ENCODE measurements at regions not wholly inside any gene's neighbourhood (a gene's known extent, or its start where the extent isn't known, plus 50 kb on each side); places are given as distances from the start of the nearest gene placed in this dataset.

DNA sequence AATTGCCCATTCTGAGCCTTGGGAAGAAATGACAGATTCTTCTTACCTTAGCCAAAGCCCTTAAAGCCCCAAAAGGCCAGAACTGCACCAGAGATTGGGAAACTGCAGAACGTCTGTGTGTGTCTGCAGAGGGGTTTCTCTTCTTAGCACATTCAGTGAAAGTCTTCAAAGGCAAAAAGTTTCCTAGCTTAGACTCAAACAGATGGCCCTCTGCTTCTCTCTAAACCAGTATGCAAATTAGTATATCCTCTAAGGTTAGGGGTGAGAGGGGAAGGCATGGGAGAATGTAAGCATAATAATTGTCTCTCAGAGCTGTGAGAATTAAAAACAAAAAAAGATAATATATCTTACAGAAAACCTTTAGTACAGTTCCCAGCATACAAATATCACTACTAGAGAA, 334.0 kb upstream of the MCTP2 start:
- Mint-ChIP-seq H3K4me3 (no peak overlapping the region), H3K4me1 (no peaks in the 10 kb centered on the region), H3K27me3 (ENCODE audit: low read depth) (no peaks in the 10 kb centered on the region), H3K27ac (no peak overlapping the region), H3K9me3 (no peaks in the 10 kb centered on the region), H3K36me3 (no peaks in the 10 kb centered on the region)
- ChIA-PET CTCF (interaction anchor here (0.8 kb wide), 1 partner anchor 78 kb away, joined by 5 read pairs; no protein-coding TSS in a partner anchor), POLR2A (no interaction called here)
- ATAC-seq, result no peak
- no peak for DNase-seq (ENCODE audit: low spot score)
- TF ChIP-seq IRF2 (CRISPR knock-in tag; IDR thresholded peaks at IDR 0.05; ENCODE audit: borderline replicate concordance, low read depth) (no peak), MLX (CRISPR knock-in tag; IDR thresholded peaks at IDR 0.05) (no peak), GRHL2 (CRISPR knock-in tag; IDR thresholded peaks at IDR 0.05; ENCODE audit: insufficient replicate concordance, severe bottlenecking) (no peak)

DNA sequence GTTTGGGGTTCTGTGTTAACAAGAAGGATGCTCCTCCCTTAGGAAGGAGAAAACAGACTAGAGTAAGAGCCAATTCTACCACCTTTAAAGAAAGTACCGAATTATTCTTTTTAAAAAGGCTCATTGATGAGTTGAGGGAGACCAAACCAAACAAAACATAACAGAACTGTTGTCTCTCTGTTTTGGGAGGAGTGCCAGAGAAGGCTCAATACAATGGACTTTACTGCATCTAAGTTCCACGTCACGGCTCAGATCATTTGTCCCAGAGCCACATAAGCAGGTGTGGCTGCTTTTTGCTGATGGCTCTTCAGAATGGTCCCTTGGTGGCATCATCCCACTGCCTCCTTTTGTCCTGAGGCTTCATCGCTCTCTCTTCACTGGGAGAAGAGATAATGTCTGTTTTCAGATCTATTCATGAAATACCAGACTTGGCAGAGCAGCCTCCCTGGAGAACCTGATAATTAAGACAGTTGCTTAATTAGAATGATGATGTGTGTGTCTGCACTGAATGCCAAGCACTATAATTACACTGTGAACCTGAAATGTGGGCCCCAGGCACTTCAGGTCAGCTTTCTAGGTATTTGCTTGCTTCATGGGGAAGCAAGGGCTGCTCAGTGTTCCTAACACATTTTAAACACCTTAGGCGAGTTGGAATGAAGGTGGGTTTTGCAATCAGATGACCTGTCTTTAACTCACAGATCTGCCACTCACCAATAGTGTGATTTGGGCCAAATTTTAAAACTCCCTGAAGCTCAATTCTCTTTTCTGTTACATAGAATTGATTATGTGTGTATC, 335.2 kb upstream of the MCTP2 start:
- Mint-ChIP-seq H3K36me3 (no peaks in the 10 kb centered on the region), H3K4me1 (no peaks in the 10 kb centered on the region)
- POLR2A ChIA-PET, result no interaction called here

GRCh38 chr15:93894438-93895036, 336.8 kb upstream of the MCTP2 start:
- TF ChIP-seq RORB (CRISPR knock-in tag; IDR thresholded peaks at IDR 0.05), result no peak
- TF ChIP-seq SP1 (CRISPR knock-in tag; conservative IDR thresholded peaks at IDR 0.05), result no peak
- TF ChIP-seq CBFB (CRISPR knock-in tag; IDR thresholded peaks at IDR 0.05; ENCODE audit: low read depth), result no peak
- H3K4me3 Mint-ChIP-seq, result no peak overlapping the region
- POLR2A ChIA-PET, result no interaction called here
- no peak overlapping the region for H3K27ac Mint-ChIP-seq
- peaks cover 3% of the 10 kb centered on the region; the same call in 1 of the 2 replicates for H3K4me1 Mint-ChIP-seq
- H3K36me3 Mint-ChIP-seq, result no peaks in the 10 kb centered on the region
- CTCF ChIA-PET, result no interaction called here
- DNase-seq (ENCODE audit: low spot score) (no peak), ATAC-seq (no peak)
- H3K27me3 Mint-ChIP-seq (ENCODE audit: low read depth), result no peaks in the 10 kb centered on the region
- H3K9me3 Mint-ChIP-seq, result no peaks in the 10 kb centered on the region

More for the DNA sequence above, 335.2 kb upstream of the MCTP2 start:
- Mint-ChIP-seq H3K27me3 (ENCODE audit: low read depth) (no peaks in the 10 kb centered on the region), H3K4me3 (no peak overlapping the region), H3K9me3 (no peaks in the 10 kb centered on the region), H3K27ac (no peak overlapping the region)
- CTCF ChIA-PET, result no interaction called here
- TF ChIP-seq TCF7 (CRISPR knock-in tag; IDR thresholded peaks at IDR 0.05; ENCODE audit: low read depth) (no peak), ZNF232 (CRISPR knock-in tag; IDR thresholded peaks at IDR 0.05) (no peak), NR1H2 (CRISPR knock-in tag; IDR thresholded peaks at IDR 0.05) (no peak)
- ATAC-seq, result no peak
- DNase-seq (ENCODE audit: low spot score), result no peak

- Mint-ChIP-seq H3K27ac (no peak overlapping the region), H3K9me3 (no peaks in the 10 kb centered on the region), H3K27me3 (ENCODE audit: low read depth) (no peaks in the 10 kb centered on the region; the same call in 1 of the 2 replicates), H3K4me1 (peaks cover 22% of the 10 kb centered on the region), H3K36me3 (no peaks in the 10 kb centered on the region), H3K4me3 (no peak overlapping the region)
- ATAC-seq (no peak), DNase-seq (ENCODE audit: low spot score) (no peak)
- POLR2A ChIA-PET, result no interaction called here
- CTCF ChIA-PET, result no interaction called here
- TF ChIP-seq FOXK1 (CRISPR knock-in tag; IDR thresholded peaks at IDR 0.05) (no peak), TEAD1 (CRISPR knock-in tag; IDR thresholded peaks at IDR 0.05) (no peak), RORB (CRISPR knock-in tag; IDR thresholded peaks at IDR 0.05) (no peak), PREB (CRISPR knock-in tag; IDR thresholded peaks at IDR 0.05; ENCODE audit: borderline replicate concordance) (no peak), CREB1 (CRISPR knock-in tag; IDR thresholded peaks at IDR 0.05) (no peak), NFYB (CRISPR knock-in tag; conservative IDR thresholded peaks at IDR 0.05; ENCODE audit: low read depth) (no peak), SMAD3 (CRISPR knock-in tag; IDR thresholded peaks at IDR 0.05; ENCODE audit: borderline replicate concordance) (no peak), RELA (CRISPR knock-in tag; IDR thresholded peaks at IDR 0.05; ENCODE audit: borderline replicate concordance) (no peak), TP53 (CRISPR knock-in tag; IDR thresholded peaks at IDR 0.05) (no peak), E2F5 (CRISPR knock-in tag; IDR thresholded peaks at IDR 0.05) (no peak), OVOL2 (CRISPR knock-in tag; IDR thresholded peaks at IDR 0.05; ENCODE audit: borderline replicate concordance) (no peak), ZSCAN18 (CRISPR knock-in tag; IDR thresholded peaks at IDR 0.05) (no peak), NR2C2 (CRISPR knock-in tag; IDR thresholded peaks at IDR 0.05) (no peak)
- TF ChIP-seq, protein P1, sequence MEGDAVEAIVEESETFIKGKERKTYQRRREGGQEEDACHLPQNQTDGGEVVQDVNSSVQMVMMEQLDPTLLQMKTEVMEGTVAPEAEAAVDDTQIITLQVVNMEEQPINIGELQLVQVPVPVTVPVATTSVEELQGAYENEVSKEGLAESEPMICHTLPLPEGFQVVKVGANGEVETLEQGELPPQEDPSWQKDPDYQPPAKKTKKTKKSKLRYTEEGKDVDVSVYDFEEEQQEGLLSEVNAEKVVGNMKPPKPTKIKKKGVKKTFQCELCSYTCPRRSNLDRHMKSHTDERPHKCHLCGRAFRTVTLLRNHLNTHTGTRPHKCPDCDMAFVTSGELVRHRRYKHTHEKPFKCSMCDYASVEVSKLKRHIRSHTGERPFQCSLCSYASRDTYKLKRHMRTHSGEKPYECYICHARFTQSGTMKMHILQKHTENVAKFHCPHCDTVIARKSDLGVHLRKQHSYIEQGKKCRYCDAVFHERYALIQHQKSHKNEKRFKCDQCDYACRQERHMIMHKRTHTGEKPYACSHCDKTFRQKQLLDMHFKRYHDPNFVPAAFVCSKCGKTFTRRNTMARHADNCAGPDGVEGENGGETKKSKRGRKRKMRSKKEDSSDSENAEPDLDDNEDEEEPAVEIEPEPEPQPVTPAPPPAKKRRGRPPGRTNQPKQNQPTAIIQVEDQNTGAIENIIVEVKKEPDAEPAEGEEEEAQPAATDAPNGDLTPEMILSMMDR (IDR thresholded peaks at IDR 0.05), result no peak
Measured at GRCh38 chr15:93887151-93887550, 344.2 kb upstream of the MCTP2 start.
